ENCODE measurements at regions not wholly inside any gene's neighbourhood (a gene's known extent, or its start where the extent isn't known, plus 50 kb on each side); places are given as distances from the start of the nearest gene placed in this dataset.

- no peaks in the 10 kb centered on the region for H3K27me3 ChIP-seq (ENCODE audit: insufficient read depth, poor library complexity, severe bottlenecking)
- DNase-seq (ENCODE audit: low read depth in 1 of 2, low spot score in 1 of 2): no peak
- no peak overlapping the region for H3K27ac ChIP-seq (replicated peaks)
- TF ChIP-seq, protein P1, sequence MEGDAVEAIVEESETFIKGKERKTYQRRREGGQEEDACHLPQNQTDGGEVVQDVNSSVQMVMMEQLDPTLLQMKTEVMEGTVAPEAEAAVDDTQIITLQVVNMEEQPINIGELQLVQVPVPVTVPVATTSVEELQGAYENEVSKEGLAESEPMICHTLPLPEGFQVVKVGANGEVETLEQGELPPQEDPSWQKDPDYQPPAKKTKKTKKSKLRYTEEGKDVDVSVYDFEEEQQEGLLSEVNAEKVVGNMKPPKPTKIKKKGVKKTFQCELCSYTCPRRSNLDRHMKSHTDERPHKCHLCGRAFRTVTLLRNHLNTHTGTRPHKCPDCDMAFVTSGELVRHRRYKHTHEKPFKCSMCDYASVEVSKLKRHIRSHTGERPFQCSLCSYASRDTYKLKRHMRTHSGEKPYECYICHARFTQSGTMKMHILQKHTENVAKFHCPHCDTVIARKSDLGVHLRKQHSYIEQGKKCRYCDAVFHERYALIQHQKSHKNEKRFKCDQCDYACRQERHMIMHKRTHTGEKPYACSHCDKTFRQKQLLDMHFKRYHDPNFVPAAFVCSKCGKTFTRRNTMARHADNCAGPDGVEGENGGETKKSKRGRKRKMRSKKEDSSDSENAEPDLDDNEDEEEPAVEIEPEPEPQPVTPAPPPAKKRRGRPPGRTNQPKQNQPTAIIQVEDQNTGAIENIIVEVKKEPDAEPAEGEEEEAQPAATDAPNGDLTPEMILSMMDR (IDR thresholded peaks at IDR 0.05; ENCODE audit: insufficient read depth, low read length): no peak
- no peak for TF ChIP-seq SPI1 (IDR thresholded peaks at IDR 0.05; ENCODE audit: borderline replicate concordance, low read depth)
- no peak for TF ChIP-seq POLR2AphosphoS5 (IDR thresholded peaks at IDR 0.05; ENCODE audit: low read depth)
- TF ChIP-seq GABPA (IDR thresholded peaks at IDR 0.05; ENCODE audit: low read depth): no peak
- TF ChIP-seq, protein P2, sequence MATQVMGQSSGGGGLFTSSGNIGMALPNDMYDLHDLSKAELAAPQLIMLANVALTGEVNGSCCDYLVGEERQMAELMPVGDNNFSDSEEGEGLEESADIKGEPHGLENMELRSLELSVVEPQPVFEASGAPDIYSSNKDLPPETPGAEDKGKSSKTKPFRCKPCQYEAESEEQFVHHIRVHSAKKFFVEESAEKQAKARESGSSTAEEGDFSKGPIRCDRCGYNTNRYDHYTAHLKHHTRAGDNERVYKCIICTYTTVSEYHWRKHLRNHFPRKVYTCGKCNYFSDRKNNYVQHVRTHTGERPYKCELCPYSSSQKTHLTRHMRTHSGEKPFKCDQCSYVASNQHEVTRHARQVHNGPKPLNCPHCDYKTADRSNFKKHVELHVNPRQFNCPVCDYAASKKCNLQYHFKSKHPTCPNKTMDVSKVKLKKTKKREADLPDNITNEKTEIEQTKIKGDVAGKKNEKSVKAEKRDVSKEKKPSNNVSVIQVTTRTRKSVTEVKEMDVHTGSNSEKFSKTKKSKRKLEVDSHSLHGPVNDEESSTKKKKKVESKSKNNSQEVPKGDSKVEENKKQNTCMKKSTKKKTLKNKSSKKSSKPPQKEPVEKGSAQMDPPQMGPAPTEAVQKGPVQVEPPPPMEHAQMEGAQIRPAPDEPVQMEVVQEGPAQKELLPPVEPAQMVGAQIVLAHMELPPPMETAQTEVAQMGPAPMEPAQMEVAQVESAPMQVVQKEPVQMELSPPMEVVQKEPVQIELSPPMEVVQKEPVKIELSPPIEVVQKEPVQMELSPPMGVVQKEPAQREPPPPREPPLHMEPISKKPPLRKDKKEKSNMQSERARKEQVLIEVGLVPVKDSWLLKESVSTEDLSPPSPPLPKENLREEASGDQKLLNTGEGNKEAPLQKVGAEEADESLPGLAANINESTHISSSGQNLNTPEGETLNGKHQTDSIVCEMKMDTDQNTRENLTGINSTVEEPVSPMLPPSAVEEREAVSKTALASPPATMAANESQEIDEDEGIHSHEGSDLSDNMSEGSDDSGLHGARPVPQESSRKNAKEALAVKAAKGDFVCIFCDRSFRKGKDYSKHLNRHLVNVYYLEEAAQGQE (IDR thresholded peaks at IDR 0.05; ENCODE audit: insufficient replicate concordance, low read depth): no peak
- H3K4me3 ChIP-seq (replicated peaks; ENCODE audit: insufficient read depth, low read length): no peak overlapping the region
Observed at GRCh38 chr11:82288471-82288870, 445.2 kb downstream of the FAM181B start.

- Histone ChIP-seq H3K27me3 (ENCODE audit: insufficient read depth, poor library complexity, severe bottlenecking) (no peaks in the 10 kb centered on the region), H3K4me3 (replicated peaks; ENCODE audit: insufficient read depth, low read length) (no peak overlapping the region), H3K27ac (replicated peaks) (no peak overlapping the region)
- no peak for DNase-seq (ENCODE audit: low read depth in 1 of 2, low spot score in 1 of 2)
- TF ChIP-seq, protein P2 (IDR thresholded peaks at IDR 0.05; ENCODE audit: insufficient replicate concordance, low read depth): no peak
- TF ChIP-seq SPI1 (IDR thresholded peaks at IDR 0.05; ENCODE audit: borderline replicate concordance, low read depth) (no peak), POLR2AphosphoS5 (IDR thresholded peaks at IDR 0.05; ENCODE audit: low read depth) (no peak), GABPA (IDR thresholded peaks at IDR 0.05; ENCODE audit: low read depth) (no peak)
- TF ChIP-seq, protein P1 (IDR thresholded peaks at IDR 0.05; ENCODE audit: insufficient read depth, low read length): no peak
Observed at GRCh38 chr11:82270870-82271269, 462.8 kb downstream of the FAM181B start.

DNA sequence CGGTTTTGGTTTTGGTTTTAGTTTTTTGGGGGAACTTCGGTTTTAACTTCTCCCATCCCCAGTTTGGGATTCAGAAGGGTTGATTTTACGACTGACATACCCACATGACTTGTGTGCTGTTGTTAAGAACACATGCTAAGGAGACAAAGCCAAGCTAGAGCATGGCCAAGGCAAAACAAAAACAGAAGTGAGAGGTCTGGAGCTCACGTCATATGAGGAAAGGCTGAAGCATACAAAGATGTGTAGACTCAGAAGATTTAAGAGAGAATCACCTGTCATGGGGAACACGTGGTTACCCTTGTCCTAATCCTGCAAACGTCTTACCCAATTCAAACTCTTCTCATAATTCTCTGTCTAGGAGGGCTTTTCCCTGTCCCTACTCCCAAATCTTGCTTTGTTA, 465.0 kb downstream of the FAM181B start:
- H3K4me3 ChIP-seq (replicated peaks; ENCODE audit: insufficient read depth, low read length): no peak overlapping the region
- no peak for DNase-seq (ENCODE audit: low read depth in 1 of 2, low spot score in 1 of 2)
- H3K27ac ChIP-seq (replicated peaks): no peak overlapping the region
- no peak for TF ChIP-seq GABPA (IDR thresholded peaks at IDR 0.05; ENCODE audit: low read depth)
- TF ChIP-seq POLR2AphosphoS5 (IDR thresholded peaks at IDR 0.05; ENCODE audit: low read depth): no peak
- TF ChIP-seq, protein P1 (IDR thresholded peaks at IDR 0.05; ENCODE audit: insufficient read depth, low read length): no peak
- TF ChIP-seq SPI1 (IDR thresholded peaks at IDR 0.05; ENCODE audit: borderline replicate concordance, low read depth): no peak
- TF ChIP-seq, protein P2 (IDR thresholded peaks at IDR 0.05; ENCODE audit: insufficient replicate concordance, low read depth): no peak
- H3K27me3 ChIP-seq (ENCODE audit: insufficient read depth, poor library complexity, severe bottlenecking): no peaks in the 10 kb centered on the region

Measured in HL-60 (cell line).